K562 (cell line): ENCODE measurements at regions not wholly inside any gene's neighbourhood (a gene's known extent, or its start where the extent isn't known, plus 50 kb on each side); places are given as distances from the start of the nearest gene placed in this dataset.

Experiments used
- ATAC-seq: fragments of 200-7000 bp; cut with Tn5 transposase; 3 replicates; pipeline ENCODE4 v1.9.1; 2020; ENCODE audit warnings: moderate library complexity
- BruUV-seq: library from RNA; stranded (reverse); fragments of 400-500 nt; replicated peaks from 2 replicates; lab custom pipeline; 2021; lab: Mats Ljungman, UMichigan
- CTCF ChIA-PET: fragments of 300-600 bp; formaldehyde crosslinking; extraction: SDS; loops from one replicate; lab custom pipeline; 2021; ENCODE audit warnings: low intra/inter-chr PET ratio; lab: Yijun Ruan, JAX
- POLR2A ChIA-PET: fragments of 300-600, 350-650 bp; sonication (Branson Sonifier 250); formaldehyde crosslinking; extraction: SDS; loops from one replicate; lab custom pipeline; 2021; ENCODE audit warnings: antibody characterized with exemption, inconsistent platforms; lab: Yijun Ruan, JAX
- DNase-seq, 4 experiments: peaks; one replicate each; pipeline versions ENCODE4 v3.0.0 to v3.0.0-alpha.2; 2011 to 2018; ENCODE audit warnings: low spot score in 3 of 4, mixed read lengths in 3 of 4; ENCODE audit errors: extremely low read depth in 1 of 4
- FAIRE-seq: peaks from 2 replicates; lab custom pipeline; 2011; peaks lifted over from hg19 to GRCh38; lab: Jason Lieb, UNC
- H2AFZ ChIP-seq: 2 replicates; pipeline ENCODE4 v1.6.0; 2011; ENCODE audit warnings: low read depth, low read length, control low read depth, inconsistent platforms
- H3K27ac ChIP-seq: fragments of 200-600 bp; 3 replicates; pipeline ENCODE4 v1.8.0; 2011; ENCODE audit warnings: low read depth, mild to moderate bottlenecking, control low read depth, inconsistent platforms, low read length, moderate library complexity, mixed read lengths; ENCODE audit errors: extremely low read depth
- H3K27me3 ChIP-seq, 2 experiments: fragments of 300-600 bp in 1 of 2; 2 replicates in 1 of 2; 3 replicates in 1 of 2; pipeline versions ENCODE4 v1.6.0 to v1.8.0; 2011; ENCODE audit warnings: inconsistent platforms in 2 of 2, low read length in 2 of 2, mild to moderate bottlenecking in 1 of 2, mixed read lengths in 1 of 2, moderate library complexity in 1 of 2; ENCODE audit not compliant: control insufficient read depth in 2 of 2, insufficient read depth in 2 of 2
- H3K36me3 ChIP-seq: fragments of 300-600 bp; 3 replicates; pipeline ENCODE4 v1.8.0; 2011; ENCODE audit warnings: mild to moderate bottlenecking, low read length, inconsistent platforms; ENCODE audit not compliant: control insufficient read depth, insufficient read depth
- H3K4me1 ChIP-seq, 2 experiments: fragments of 200-600 bp in 1 of 2; replicated peaks in 1 of 2; 2 replicates in 1 of 2; 3 replicates in 1 of 2; pipeline versions ENCODE4 v1.5.1 to v1.8.0; 2011; ENCODE audit warnings: inconsistent platforms in 2 of 2, low read length in 2 of 2, mild to moderate bottlenecking in 1 of 2, mixed read lengths in 1 of 2, moderate library complexity in 1 of 2; ENCODE audit not compliant: control insufficient read depth in 2 of 2, insufficient read depth in 2 of 2
- H3K4me2 ChIP-seq: 2 replicates; pipeline ENCODE4 v1.6.1; 2011; ENCODE audit warnings: low read length, control low read depth, inconsistent platforms, mixed read lengths; ENCODE audit not compliant: insufficient read depth
- H3K4me3 ChIP-seq: fragments of 200-600 bp; sonication (generic), shearing (Covaris generic); 2 replicates; pipeline ENCODE4 v1.5.1; 2016; ENCODE audit warnings: control low read depth, inconsistent platforms
- H3K79me2 ChIP-seq: fragments of 200-600 bp; 3 replicates; pipeline ENCODE4 v1.8.0; 2011; ENCODE audit warnings: low read length, inconsistent platforms; ENCODE audit not compliant: control insufficient read depth, insufficient read depth
- H3K9ac ChIP-seq, 2 experiments: 2 replicates each; pipeline versions ENCODE4 v1.6.0 to v1.6.1; 2011; ENCODE audit warnings: low read depth in 2 of 2, low read length in 2 of 2, control low read depth in 1 of 2, inconsistent platforms in 1 of 2, mild to moderate bottlenecking in 1 of 2, mixed read lengths in 1 of 2; ENCODE audit not compliant: insufficient read depth in 1 of 2
- H3K9me1 ChIP-seq: one replicate; pipeline ENCODE4 v1.6.0; 2011; ENCODE audit warnings: inconsistent platforms, mild to moderate bottlenecking, low read length, moderate library complexity; ENCODE audit not compliant: control insufficient read depth, insufficient read depth
- H3K9me3 ChIP-seq: replicated peaks from 2 replicates; pipeline ENCODE4 v1.5.1; 2011; ENCODE audit warnings: low read depth, low read length, inconsistent platforms; ENCODE audit not compliant: control insufficient read depth, insufficient read depth
- H4K20me1 ChIP-seq: replicated peaks from 2 replicates; pipeline ENCODE4 v1.6.1; 2011; ENCODE audit warnings: low read length, inconsistent platforms, mixed read lengths; ENCODE audit not compliant: control insufficient read depth, insufficient read depth
- FOSL1 ChIP-seq: fragments of 200-800 bp; sonication (Bioruptor generic); conservative IDR thresholded peaks from 2 replicates; pipeline ENCODE4 v1.6.1; 2016; ENCODE audit warnings: missing genetic modification characterization, missing compliant biosample characterization
- FOXK2 ChIP-seq, 2 experiments: fragments of 450-650 bp; IDR thresholded peaks in 1 of 2; conservative IDR thresholded peaks in 1 of 2; 2 replicates each; pipeline ENCODE4 v1.6.1; 2016; ENCODE audit warnings: low read depth in 2 of 2, mild to moderate bottlenecking in 1 of 2
- GATAD2A ChIP-seq: fragments of 450-650 bp; IDR thresholded peaks from 2 replicates; pipeline ENCODE4 v1.6.1; 2017
- MTF1 ChIP-seq: fragments of 250-450 bp; sonication (Bioruptor Pico); IDR thresholded peaks from 2 replicates; pipeline ENCODE4 v1.9.0; 2021; ENCODE audit warnings: moderate library complexity, mild to moderate bottlenecking, inconsistent platforms, borderline replicate concordance
- RAD21 ChIP-seq, 2 experiments: fragments of 250-450 bp in 1 of 2; fragments of 450-650 bp in 1 of 2; sonication (Bioruptor Pico) in 1 of 2; formaldehyde crosslinking in 1 of 2; IDR thresholded peaks in 1 of 2; conservative IDR thresholded peaks in 1 of 2; 2 replicates each; pipeline versions ENCODE4 v1.4.0 to v1.8.0; 2020 to 2022; ENCODE audit warnings: mild to moderate bottlenecking in 2 of 2, moderate library complexity in 1 of 2
- RREB1 ChIP-seq: fragments of 250-450 bp; sonication (Bioruptor Pico); IDR thresholded peaks from 2 replicates; pipeline ENCODE4 v1.4.0; 2020
- TAF15 ChIP-seq: fragments of 200-400 bp; formaldehyde crosslinking; IDR thresholded peaks from 2 replicates; pipeline ENCODE4 v1.6.1; 2017; ENCODE audit warnings: mild to moderate bottlenecking, low read depth, low read length, moderate library complexity
- ZNF134 ChIP-seq: fragments of 250-450 bp; sonication (Bioruptor Pico); conservative IDR thresholded peaks from 2 replicates; pipeline ENCODE4 v1.4.0; 2020
- ZNF197 ChIP-seq: fragments of 200-800 bp; sonication (Bioruptor generic); IDR thresholded peaks from 2 replicates; pipeline ENCODE4 v1.6.1; 2016; ENCODE audit warnings: low read depth, missing genetic modification characterization, missing compliant biosample characterization
- ZNF354B ChIP-seq: fragments of 250-450 bp; sonication (Bioruptor Pico); IDR thresholded peaks from 2 replicates; pipeline ENCODE4 v1.4.0; 2020
- ZZZ3 ChIP-seq: fragments of 450-650 bp; IDR thresholded peaks from 2 replicates; pipeline ENCODE4 v1.6.1; 2016; ENCODE audit warnings: antibody characterized with exemption, mild to moderate bottlenecking, moderate library complexity
- WGBS: fragments of 100-300 bp; shearing (Covaris generic); methylation state at CpG from one replicate; pipeline ENCODE4 v1.1.6; 2016; ENCODE audit warnings: low coverage, mixed read lengths; ENCODE audit not compliant: insufficient coverage; ENCODE audit errors: missing lambda C conversion rate; 5-methylcytosine and 5-hydroxymethylcytosine counted together
- in situ Hi-C: fragments of 300-500 bp; cut with MboI; formaldehyde crosslinking; loops from 4 replicates; pipeline ENCODE4 v1.15.0; 2018; ENCODE audit warnings: inconsistent platforms, mixed read lengths
- intact Hi-C: fragments of 100-400 bp; cut with micrococcal nuclease; formaldehyde crosslinking; loops from 2 replicates; pipeline ENCODE4 v1.14.2; 2022
- TF ChIP-seq, protein P1 (sequence below): fragments of 450-650 bp; formaldehyde crosslinking; IDR thresholded peaks from 2 replicates; pipeline ENCODE4 v1.4.0; 2020; ENCODE audit warnings: mild to moderate bottlenecking, moderate library complexity
- TF ChIP-seq, protein P2 (sequence below): fragments of 450-650 bp; IDR thresholded peaks from 2 replicates; pipeline ENCODE4 v1.6.1; 2017; ENCODE audit warnings: antibody characterized with exemption, mild to moderate bottlenecking

- ChIA-PET CTCF (no interaction called here), POLR2A (no interaction called here)
- 3% methylated on average over 4 of the region's 4 CpGs for WGBS
- intact Hi-C loops, result no loop called here
- no peaks in the 10 kb centered on the region for H3K9me3 ChIP-seq
- H3K4me2 ChIP-seq, result no peak overlapping the region
- in situ Hi-C loops, result no loop called here
- DNase-seq (no peak), ATAC-seq (no peak), FAIRE-seq (no peak)
- no peaks in the 10 kb centered on the region for H3K27me3 ChIP-seq
- no peak overlapping the region for H3K27ac ChIP-seq
- H3K4me1 ChIP-seq, result no peaks in the 10 kb centered on the region
- H3K4me3 ChIP-seq, result no peak overlapping the region
- no peak overlapping the region for H2AFZ ChIP-seq
- H3K9ac ChIP-seq, result no peak overlapping the region
- no peaks in the 10 kb centered on the region for H3K79me2 ChIP-seq
- H3K9me1 ChIP-seq, result no peaks in the 10 kb centered on the region
- no peaks in the 10 kb centered on the region for H4K20me1 ChIP-seq
- no TSS peak for BruUV-seq
- no peaks in the 10 kb centered on the region for H3K36me3 ChIP-seq
- TF ChIP-seq ZZZ3, result no peak
- TF ChIP-seq MTF1 (CRISPR knock-in tag), result no peak
- no peak for TF ChIP-seq TAF15
- no peak for TF ChIP-seq FOSL1 (tag)
- no peak for TF ChIP-seq RREB1
- TF ChIP-seq FOXK2 (conservative IDR thresholded peaks at IDR 0.05 in 1 of 2, IDR thresholded peaks at IDR 0.05 in 1 of 2; ENCODE audit: low read depth in 2 of 2), result no peak
- no peak for TF ChIP-seq ZNF197 (CRISPR knock-in tag)
- TF ChIP-seq GATAD2A, result no peak
- TF ChIP-seq, protein P1, sequence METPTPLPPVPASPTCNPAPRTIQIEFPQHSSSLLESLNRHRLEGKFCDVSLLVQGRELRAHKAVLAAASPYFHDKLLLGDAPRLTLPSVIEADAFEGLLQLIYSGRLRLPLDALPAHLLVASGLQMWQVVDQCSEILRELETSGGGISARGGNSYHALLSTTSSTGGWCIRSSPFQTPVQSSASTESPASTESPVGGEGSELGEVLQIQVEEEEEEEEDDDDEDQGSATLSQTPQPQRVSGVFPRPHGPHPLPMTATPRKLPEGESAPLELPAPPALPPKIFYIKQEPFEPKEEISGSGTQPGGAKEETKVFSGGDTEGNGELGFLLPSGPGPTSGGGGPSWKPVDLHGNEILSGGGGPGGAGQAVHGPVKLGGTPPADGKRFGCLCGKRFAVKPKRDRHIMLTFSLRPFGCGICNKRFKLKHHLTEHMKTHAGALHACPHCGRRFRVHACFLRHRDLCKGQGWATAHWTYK (CRISPR knock-in tag), result no peak
- TF ChIP-seq ZNF354B, result no peak
- TF ChIP-seq, protein P2, sequence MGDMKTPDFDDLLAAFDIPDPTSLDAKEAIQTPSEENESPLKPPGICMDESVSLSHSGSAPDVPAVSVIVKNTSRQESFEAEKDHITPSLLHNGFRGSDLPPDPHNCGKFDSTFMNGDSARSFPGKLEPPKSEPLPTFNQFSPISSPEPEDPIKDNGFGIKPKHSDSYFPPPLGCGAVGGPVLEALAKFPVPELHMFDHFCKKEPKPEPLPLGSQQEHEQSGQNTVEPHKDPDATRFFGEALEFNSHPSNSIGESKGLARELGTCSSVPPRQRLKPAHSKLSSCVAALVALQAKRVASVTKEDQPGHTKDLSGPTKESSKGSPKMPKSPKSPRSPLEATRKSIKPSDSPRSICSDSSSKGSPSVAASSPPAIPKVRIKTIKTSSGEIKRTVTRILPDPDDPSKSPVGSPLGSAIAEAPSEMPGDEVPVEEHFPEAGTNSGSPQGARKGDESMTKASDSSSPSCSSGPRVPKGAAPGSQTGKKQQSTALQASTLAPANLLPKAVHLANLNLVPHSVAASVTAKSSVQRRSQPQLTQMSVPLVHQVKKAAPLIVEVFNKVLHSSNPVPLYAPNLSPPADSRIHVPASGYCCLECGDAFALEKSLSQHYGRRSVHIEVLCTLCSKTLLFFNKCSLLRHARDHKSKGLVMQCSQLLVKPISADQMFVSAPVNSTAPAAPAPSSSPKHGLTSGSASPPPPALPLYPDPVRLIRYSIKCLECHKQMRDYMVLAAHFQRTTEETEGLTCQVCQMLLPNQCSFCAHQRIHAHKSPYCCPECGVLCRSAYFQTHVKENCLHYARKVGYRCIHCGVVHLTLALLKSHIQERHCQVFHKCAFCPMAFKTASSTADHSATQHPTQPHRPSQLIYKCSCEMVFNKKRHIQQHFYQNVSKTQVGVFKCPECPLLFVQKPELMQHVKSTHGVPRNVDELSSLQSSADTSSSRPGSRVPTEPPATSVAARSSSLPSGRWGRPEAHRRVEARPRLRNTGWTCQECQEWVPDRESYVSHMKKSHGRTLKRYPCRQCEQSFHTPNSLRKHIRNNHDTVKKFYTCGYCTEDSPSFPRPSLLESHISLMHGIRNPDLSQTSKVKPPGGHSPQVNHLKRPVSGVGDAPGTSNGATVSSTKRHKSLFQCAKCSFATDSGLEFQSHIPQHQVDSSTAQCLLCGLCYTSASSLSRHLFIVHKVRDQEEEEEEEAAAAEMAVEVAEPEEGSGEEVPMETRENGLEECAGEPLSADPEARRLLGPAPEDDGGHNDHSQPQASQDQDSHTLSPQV, result no peak
- no peak for TF ChIP-seq ZNF134 (CRISPR knock-in tag)
- no peak for TF ChIP-seq RAD21 (CRISPR knock-in tag; conservative IDR thresholded peaks at IDR 0.05 in 1 of 2, IDR thresholded peaks at IDR 0.05 in 1 of 2)
Measured at GRCh38 chr4:33536898-33537297, 2707.4 kb downstream of the ARAP2 start.
